ENCODE measurements at regions not wholly inside any gene's neighbourhood (a gene's known extent, or its start where the extent isn't known, plus 50 kb on each side); places are given as distances from the start of the nearest gene placed in this dataset.

- TF ChIP-seq CTCF (IDR thresholded peaks at IDR 0.05 in 2 of 3, conservative IDR thresholded peaks at IDR 0.05 in 1 of 3; ENCODE audit: control insufficient read depth in 2 of 3, extremely low read depth in 1 of 3, insufficient read depth in 1 of 3, low read depth in 3 of 3, low read length in 3 of 3): no peak
- no peak for TF ChIP-seq EED (IDR thresholded peaks at IDR 0.05; ENCODE audit: low read depth)
- TF ChIP-seq NFIC (IDR thresholded peaks at IDR 0.05; ENCODE audit: low read depth, low read length): no peak
Measured at GRCh38 chr20:55533632-55534031, 471.7 kb downstream of the CBLN4 start.

Measured in GM12878 (cell line).